HCT116 (cell line): ENCODE measurements at regions not wholly inside any gene's neighbourhood (a gene's known extent, or its start where the extent isn't known, plus 50 kb on each side); places are given as distances from the start of the nearest gene placed in this dataset.

Source experiments
- ATAC-seq: fragments of 200-7000 bp; cut with Tn5 transposase; 2 replicates; pipeline ENCODE4 v1.9.1; 2020; ENCODE audit warnings: mild to moderate bottlenecking, moderate library complexity
- BruUV-seq: library from RNA; stranded (reverse); fragments of 400-500 nt; replicated peaks from 2 replicates; lab custom pipeline; 2021; lab: Mats Ljungman, UMichigan
- CTCF ChIA-PET: fragments of 300-600 bp; sonication (Branson Sonifier 250); formaldehyde crosslinking; loops from one replicate; lab custom pipeline; 2021; ENCODE audit warnings: antibody characterized with exemption; lab: Charles Lee
- POLR2A ChIA-PET: fragments of 300-600, 350-600 bp; sonication (Branson Sonifier 250); formaldehyde crosslinking; loops from one replicate; lab custom pipeline; 2021; ENCODE audit warnings: antibody characterized with exemption; lab: Charles Lee
- RAD21 ChIA-PET, 2 experiments: fragments of 300-600 bp; sonication (Branson Sonifier 250); formaldehyde crosslinking; loops; one replicate each; lab custom pipeline; 2023; ENCODE audit warnings: low total read pairs in 2 of 2; ENCODE audit not compliant: uncharacterized antibody in 2 of 2, unreplicated experiment in 2 of 2, low non-redundant PET in 1 of 2; lab: Charles Lee
- DNase-seq: peaks from one replicate; pipeline ENCODE4 v3.0.0-alpha.2; 2010; ENCODE audit warnings: low read depth, low spot score
- H2AFZ ChIP-seq: fragments of 200-600 bp; shearing (Covaris generic), sonication (generic); 2 replicates; pipeline ENCODE4 v1.6.1; 2017; ENCODE audit warnings: low read depth, mixed run types, mixed read lengths, antibody characterized with exemption, low read length; ENCODE audit not compliant: poor library complexity, severe bottlenecking
- H3K27ac ChIP-seq: 2 replicates; pipeline ENCODE4 v1.5.1; 2012; ENCODE audit warnings: low read depth, low read length
- H3K27me3 ChIP-seq: fragments of 200-600 bp; sonication (generic); 2 replicates; pipeline ENCODE4 v1.6.1; 2016; ENCODE audit warnings: mixed run types, low read length, mixed read lengths; ENCODE audit not compliant: insufficient read depth
- H3K36me3 ChIP-seq, 2 experiments: fragments of 200-500 bp in 1 of 2; fragments of 200-600 bp in 1 of 2; sonication (Bioruptor generic) in 1 of 2; sonication (generic) in 1 of 2; 2 replicates each; pipeline versions ENCODE4 v1.5.1 to v1.6.1; 2014 to 2016; ENCODE audit warnings: low read length in 2 of 2, inconsistent platforms in 1 of 2, mixed read lengths in 1 of 2, mixed run types in 1 of 2; ENCODE audit not compliant: insufficient read depth in 2 of 2, control insufficient read depth in 1 of 2
- H3K4me1 ChIP-seq, 2 experiments: fragments of 200-600 bp in 1 of 2; sonication (generic) in 1 of 2; 2 replicates each; pipeline versions ENCODE4 v1.5.1 to v1.6.1; 2012 to 2017; ENCODE audit warnings: low read length in 2 of 2, inconsistent platforms in 1 of 2, mild to moderate bottlenecking in 1 of 2, mixed read lengths in 1 of 2, mixed run types in 1 of 2, moderate library complexity in 1 of 2; ENCODE audit not compliant: insufficient read depth in 2 of 2, control insufficient read depth in 1 of 2
- H3K4me2 ChIP-seq: fragments of 200-600 bp; sonication (generic); 2 replicates; pipeline ENCODE4 v1.6.1; 2017; ENCODE audit warnings: mixed run types, low read length, mixed read lengths
- H3K4me3 ChIP-seq, 2 experiments: fragments of 200-600 bp in 1 of 2; sonication (generic) in 1 of 2; replicated peaks in 1 of 2; 2 replicates each; pipeline ENCODE4 v1.5.1; 2011 to 2016; ENCODE audit warnings: low read length in 2 of 2, control low read depth in 1 of 2, low read depth in 1 of 2, mild to moderate bottlenecking in 1 of 2, mixed read lengths in 1 of 2, mixed run types in 1 of 2
- H3K79me2 ChIP-seq: fragments of 200-600 bp; sonication (generic); 2 replicates; pipeline ENCODE4 v1.6.1; 2017; ENCODE audit warnings: mild to moderate bottlenecking, mixed run types, low read length, moderate library complexity, mixed read lengths; ENCODE audit not compliant: insufficient read depth
- H3K9ac ChIP-seq: fragments of 200-600 bp; sonication (generic); 2 replicates; pipeline ENCODE4 v1.6.1; 2016; ENCODE audit warnings: low read length, mixed read lengths
- H3K9me2 ChIP-seq: fragments of 200-600 bp; sonication (generic), shearing (Covaris generic); 2 replicates; pipeline ENCODE4 v1.6.1; 2017; ENCODE audit warnings: mixed run types, mild to moderate bottlenecking, moderate library complexity; ENCODE audit not compliant: insufficient read depth
- H3K9me3 ChIP-seq, 2 experiments: fragments of 200-500 bp in 1 of 2; fragments of 200-600 bp in 1 of 2; sonication (Bioruptor generic) in 1 of 2; sonication (generic) in 1 of 2; 2 replicates each; pipeline ENCODE4 v1.6.1; 2014 to 2017; ENCODE audit warnings: low read length in 2 of 2, mixed read lengths in 2 of 2, inconsistent platforms in 1 of 2, low read depth in 1 of 2, mild to moderate bottlenecking in 1 of 2, mixed run types in 1 of 2, moderate library complexity in 1 of 2; ENCODE audit not compliant: control insufficient read depth in 1 of 2, insufficient read depth in 1 of 2
- H4K20me1 ChIP-seq: fragments of 200-600 bp; sonication (generic), shearing (Covaris generic); 2 replicates; pipeline ENCODE4 v1.6.1; 2017; ENCODE audit warnings: mixed run types, mild to moderate bottlenecking, moderate library complexity; ENCODE audit not compliant: insufficient read depth
- CBX3 ChIP-seq: IDR thresholded peaks from 2 replicates; pipeline ENCODE4 v1.6.1; 2012; ENCODE audit warnings: low read depth
- EGR1 ChIP-seq: IDR thresholded peaks from 2 replicates; pipeline ENCODE4 v1.6.1; 2012; ENCODE audit warnings: low read depth
- EZH2phosphoT487 ChIP-seq: fragments of 200-600 bp; IDR thresholded peaks from 2 replicates; pipeline ENCODE4 v1.6.1; 2018; ENCODE audit warnings: antibody characterized with exemption, borderline replicate concordance
- FOSL1 ChIP-seq: IDR thresholded peaks from 2 replicates; pipeline ENCODE4 v1.6.1; 2012; ENCODE audit warnings: low read depth
- POLR2A ChIP-seq: IDR thresholded peaks from 2 replicates; pipeline ENCODE4 v1.7.0; 2011; ENCODE audit warnings: borderline replicate concordance; ENCODE audit not compliant: insufficient read depth, insufficient read length; ENCODE audit errors: extremely low read depth
- RAD21 ChIP-seq: IDR thresholded peaks from 2 replicates; pipeline ENCODE4 v1.6.1; 2012; ENCODE audit warnings: low read depth, mild to moderate bottlenecking
- SIN3A ChIP-seq: IDR thresholded peaks from 2 replicates; pipeline ENCODE4 v1.6.1; 2012; ENCODE audit warnings: low read depth
- YY1 ChIP-seq: IDR thresholded peaks from 2 replicates; pipeline ENCODE4 v1.6.1; 2011; ENCODE audit warnings: low read length, low read depth, moderate library complexity, mild to moderate bottlenecking; ENCODE audit not compliant: insufficient replicate concordance; ENCODE audit errors: extremely low read depth
- ZFX ChIP-seq: fragments of 450-650 bp; IDR thresholded peaks from 2 replicates; pipeline ENCODE4 v1.6.1; 2017
- ZNF274 ChIP-seq: fragments of 200-500 bp; sonication (Bioruptor generic); IDR thresholded peaks from 2 replicates; pipeline ENCODE4 v1.6.1; 2014; ENCODE audit warnings: mild to moderate bottlenecking, low read depth, low read length, inconsistent platforms
- intact Hi-C: fragments of 100-400 bp; cut with micrococcal nuclease; formaldehyde crosslinking; loops from 2 replicates; pipeline ENCODE4 v1.10.0; 2022
- TF ChIP-seq, protein P1 (sequence below), 3 experiments: fragments of 200-600 bp in 1 of 3; sonication (generic) in 1 of 3; IDR thresholded peaks in 2 of 3; conservative IDR thresholded peaks in 1 of 3; 2 replicates each; pipeline ENCODE4 v1.5.1; 2012 to 2017; ENCODE audit warnings: low read depth in 2 of 3, low read length in 2 of 3, antibody characterized with exemption in 1 of 3, borderline replicate concordance in 1 of 3, control low read depth in 1 of 3, mild to moderate bottlenecking in 1 of 3, mixed read lengths in 1 of 3, mixed run types in 1 of 3, moderate library complexity in 1 of 3; ENCODE audit not compliant: insufficient read depth in 1 of 3
- TF ChIP-seq, protein P2 (sequence below): IDR thresholded peaks from 2 replicates; pipeline ENCODE4 v1.6.1; 2012
- TF ChIP-seq, protein P3 (sequence below): IDR thresholded peaks from 2 replicates; pipeline ENCODE4 v1.6.1; 2011; ENCODE audit warnings: mild to moderate bottlenecking, low read length, moderate library complexity; ENCODE audit not compliant: insufficient replicate concordance; ENCODE audit errors: extremely low read depth

DNA sequence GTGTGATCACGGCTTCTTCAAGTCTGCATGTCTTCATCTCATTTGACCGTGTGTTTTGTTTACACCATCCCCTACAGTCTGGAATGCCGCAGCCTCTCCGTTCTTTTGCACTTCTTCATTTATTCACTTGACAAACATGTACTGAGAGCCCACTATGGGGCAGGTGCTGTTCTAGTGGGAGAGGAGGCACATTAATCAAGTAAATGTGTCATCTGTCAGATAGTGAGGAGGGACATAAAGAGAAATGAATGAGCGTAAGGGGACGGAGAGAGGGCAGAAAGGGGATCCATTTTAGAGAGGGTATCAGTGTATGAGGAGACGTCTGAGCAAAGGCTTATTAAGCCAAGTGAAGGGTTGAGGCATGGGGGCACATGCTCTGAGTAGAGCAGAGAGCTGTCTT lies 54.0 kb upstream of the CECR2 start:
- no peak for TF ChIP-seq YY1
- TF ChIP-seq, protein P1, sequence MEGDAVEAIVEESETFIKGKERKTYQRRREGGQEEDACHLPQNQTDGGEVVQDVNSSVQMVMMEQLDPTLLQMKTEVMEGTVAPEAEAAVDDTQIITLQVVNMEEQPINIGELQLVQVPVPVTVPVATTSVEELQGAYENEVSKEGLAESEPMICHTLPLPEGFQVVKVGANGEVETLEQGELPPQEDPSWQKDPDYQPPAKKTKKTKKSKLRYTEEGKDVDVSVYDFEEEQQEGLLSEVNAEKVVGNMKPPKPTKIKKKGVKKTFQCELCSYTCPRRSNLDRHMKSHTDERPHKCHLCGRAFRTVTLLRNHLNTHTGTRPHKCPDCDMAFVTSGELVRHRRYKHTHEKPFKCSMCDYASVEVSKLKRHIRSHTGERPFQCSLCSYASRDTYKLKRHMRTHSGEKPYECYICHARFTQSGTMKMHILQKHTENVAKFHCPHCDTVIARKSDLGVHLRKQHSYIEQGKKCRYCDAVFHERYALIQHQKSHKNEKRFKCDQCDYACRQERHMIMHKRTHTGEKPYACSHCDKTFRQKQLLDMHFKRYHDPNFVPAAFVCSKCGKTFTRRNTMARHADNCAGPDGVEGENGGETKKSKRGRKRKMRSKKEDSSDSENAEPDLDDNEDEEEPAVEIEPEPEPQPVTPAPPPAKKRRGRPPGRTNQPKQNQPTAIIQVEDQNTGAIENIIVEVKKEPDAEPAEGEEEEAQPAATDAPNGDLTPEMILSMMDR (IDR thresholded peaks at IDR 0.05 in 2 of 3, conservative IDR thresholded peaks at IDR 0.05 in 1 of 3; ENCODE audit: borderline replicate concordance in 1 of 3, insufficient read depth in 1 of 3, low read depth in 2 of 3, low read length in 2 of 3): no peak
- TF ChIP-seq FOSL1: no peak
- no peak for TF ChIP-seq EZH2phosphoT487
- TF ChIP-seq EGR1: no peak
- no peak for TF ChIP-seq ZFX
- TF ChIP-seq CBX3: no peak
- Histone ChIP-seq H4K20me1 (no peaks in the 10 kb centered on the region), H2AFZ (no peak overlapping the region), H3K9me2 (no peaks in the 10 kb centered on the region), H3K9me3 (no peaks in the 10 kb centered on the region), H3K27ac (no peak overlapping the region), H3K4me1 (no peaks in the 10 kb centered on the region), H3K27me3 (no peaks in the 10 kb centered on the region), H3K4me2 (no peak overlapping the region), H3K36me3 (no peaks in the 10 kb centered on the region), H3K4me3 (no peak overlapping the region), H3K79me2 (no peaks in the 10 kb centered on the region), H3K9ac (no peak overlapping the region)
- intact Hi-C loops: no loop called here
- ChIA-PET POLR2A (no interaction called here), CTCF (no interaction called here), RAD21 (no interaction called here)
- BruUV-seq: no TSS peak
- ATAC-seq (no peak), DNase-seq (no peak)

- intact Hi-C loops: no loop called here
- no TSS peak for BruUV-seq
- ChIA-PET CTCF (no interaction called here), POLR2A (no interaction called here), RAD21 (no interaction called here)
- no peaks in the 10 kb centered on the region for H3K9me2 ChIP-seq
- no peak overlapping the region for H3K4me3 ChIP-seq
- H3K79me2 ChIP-seq: no peaks in the 10 kb centered on the region
- no peak overlapping the region for H3K4me2 ChIP-seq
- TF ChIP-seq RAD21 (no peak), ZFX (no peak), SIN3A (no peak), ZNF274 (no peak), CBX3 (no peak), POLR2A (no peak)
- TF ChIP-seq, protein P2, sequence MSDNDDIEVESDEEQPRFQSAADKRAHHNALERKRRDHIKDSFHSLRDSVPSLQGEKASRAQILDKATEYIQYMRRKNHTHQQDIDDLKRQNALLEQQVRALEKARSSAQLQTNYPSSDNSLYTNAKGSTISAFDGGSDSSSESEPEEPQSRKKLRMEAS: no peak
- TF ChIP-seq, protein P1 (IDR thresholded peaks at IDR 0.05 in 2 of 3, conservative IDR thresholded peaks at IDR 0.05 in 1 of 3; ENCODE audit: borderline replicate concordance in 1 of 3, insufficient read depth in 1 of 3, low read depth in 2 of 3, low read length in 2 of 3): no peak
- TF ChIP-seq, protein P3, sequence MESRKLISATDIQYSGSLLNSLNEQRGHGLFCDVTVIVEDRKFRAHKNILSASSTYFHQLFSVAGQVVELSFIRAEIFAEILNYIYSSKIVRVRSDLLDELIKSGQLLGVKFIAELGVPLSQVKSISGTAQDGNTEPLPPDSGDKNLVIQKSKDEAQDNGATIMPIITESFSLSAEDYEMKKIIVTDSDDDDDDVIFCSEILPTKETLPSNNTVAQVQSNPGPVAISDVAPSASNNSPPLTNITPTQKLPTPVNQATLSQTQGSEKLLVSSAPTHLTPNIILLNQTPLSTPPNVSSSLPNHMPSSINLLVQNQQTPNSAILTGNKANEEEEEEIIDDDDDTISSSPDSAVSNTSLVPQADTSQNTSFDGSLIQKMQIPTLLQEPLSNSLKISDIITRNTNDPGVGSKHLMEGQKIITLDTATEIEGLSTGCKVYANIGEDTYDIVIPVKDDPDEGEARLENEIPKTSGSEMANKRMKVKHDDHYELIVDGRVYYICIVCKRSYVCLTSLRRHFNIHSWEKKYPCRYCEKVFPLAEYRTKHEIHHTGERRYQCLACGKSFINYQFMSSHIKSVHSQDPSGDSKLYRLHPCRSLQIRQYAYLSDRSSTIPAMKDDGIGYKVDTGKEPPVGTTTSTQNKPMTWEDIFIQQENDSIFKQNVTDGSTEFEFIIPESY: no peak
- TF ChIP-seq, all 23 proteins: peak for 0
- Histone ChIP-seq H3K27me3 (no peaks in the 10 kb centered on the region), H3K4me1 (no peaks in the 10 kb centered on the region), H4K20me1 (no peaks in the 10 kb centered on the region), H3K36me3 (no peaks in the 10 kb centered on the region), H3K27ac (no peak overlapping the region), H2AFZ (no peak overlapping the region), H3K9ac (no peak overlapping the region), H3K9me3 (no peaks in the 10 kb centered on the region)
- ATAC-seq: no peak
- DNase-seq: no peak
Measured at GRCh38 chr22:17314487-17314886, 54.8 kb upstream of the CECR2 start.
